ENCODE measurements at regions not wholly inside any gene's neighbourhood (a gene's known extent, or its start where the extent isn't known, plus 50 kb on each side); places are given as distances from the start of the nearest gene placed in this dataset.

DNA sequence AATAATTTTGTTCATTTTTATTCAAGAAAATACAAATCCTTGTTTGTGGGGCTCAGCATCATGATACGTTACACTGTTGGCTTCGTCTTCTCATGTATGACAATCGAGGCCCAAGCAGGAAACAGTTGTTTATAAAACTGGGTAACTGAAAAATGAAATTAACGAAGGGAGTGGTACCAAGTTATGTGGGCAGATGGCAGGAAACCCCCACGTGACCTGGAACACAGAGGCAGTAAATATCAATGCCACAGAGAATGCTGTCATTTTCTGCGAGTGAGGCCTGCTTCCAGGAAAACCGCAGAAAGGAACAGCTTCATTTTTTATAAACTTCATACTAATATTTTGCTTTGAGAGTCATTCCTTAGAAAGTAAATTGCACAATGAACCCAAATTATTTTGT, 201.0 kb upstream of the ADARB2 start:
- DNase-seq = no peak
- Mint-ChIP-seq H3K27me3 (ENCODE audit: low read depth) (no peaks in the 10 kb centered on the region), H3K4me1 (peaks cover 0 to under 1% of the 10 kb centered on the region in 2 experiments; a peak in 2 of 4 replicates), H3K27ac (no peak overlapping the region), H3K36me3 (ENCODE audit: insufficient read depth in 1 of 3, low read depth in 3 of 3) (no peaks in the 10 kb centered on the region), H3K9me3 (no peaks in the 10 kb centered on the region), H3K4me3 (no peak overlapping the region)
- no peak overlapping the region for H2BK120ac ChIP-seq (ENCODE audit: low read depth, low read length, poor library complexity, severe bottlenecking)
- no peak overlapping the region for H3K4ac ChIP-seq (ENCODE audit: low read depth, low read length)
- no peaks in the 10 kb centered on the region for H3K23me2 ChIP-seq (ENCODE audit: insufficient read length, low read depth, low read length, poor library complexity, severe bottlenecking)
- no peak for TF ChIP-seq CTCF (conservative IDR thresholded peaks at IDR 0.05)
- no peaks in the 10 kb centered on the region for H4K20me1 ChIP-seq (ENCODE audit: control insufficient read depth, insufficient read depth, insufficient read length)
- no peak overlapping the region for H3K4me2 ChIP-seq (ENCODE audit: insufficient read depth, insufficient read length, low read length)
- no CpG with 5 or more reads among the region's 7 CpGs for WGBS (ENCODE audit: extremely low coverage, insufficient read length, low lambda C conversion rate)
- H2AK5ac ChIP-seq (ENCODE audit: insufficient read length, low read length) = no peak overlapping the region
- H2BK15ac ChIP-seq (ENCODE audit: low read depth, low read length) = no peak overlapping the region
- no peak overlapping the region for H3K56ac ChIP-seq (ENCODE audit: insufficient read length, low read depth, low read length)
- no peaks in the 10 kb centered on the region for H3K79me2 ChIP-seq (ENCODE audit: insufficient read depth, low read length)
- H2BK5ac ChIP-seq (ENCODE audit: insufficient read length, low read length) = no peak overlapping the region
- no peak overlapping the region for H2BK20ac ChIP-seq (ENCODE audit: low read depth, low read length, poor library complexity, severe bottlenecking)
- no peak overlapping the region for H2AFZ ChIP-seq (ENCODE audit: low read length)
- H3K18ac ChIP-seq (ENCODE audit: insufficient read length, low read depth, low read length) = no peak overlapping the region
- H4K91ac ChIP-seq (ENCODE audit: insufficient read length, low read depth, low read length) = no peak overlapping the region
- H3K4me1 ChIP-seq (ENCODE audit: insufficient read depth, low read length) = no peaks in the 10 kb centered on the region
- H3K27me3 ChIP-seq (ENCODE audit: insufficient read depth, low read length) = no peaks in the 10 kb centered on the region
- H3K23ac ChIP-seq (ENCODE audit: insufficient read length, low read depth, low read length) = no peak overlapping the region
- no peak overlapping the region for H3K9ac ChIP-seq (ENCODE audit: extremely low read depth, insufficient read length, low read length)
- H3K27ac ChIP-seq (ENCODE audit: insufficient read length, low read depth, low read length) = no peak overlapping the region
- H3K9me3 ChIP-seq (ENCODE audit: control insufficient read depth, low read depth, low read length) = no peaks in the 10 kb centered on the region
- no peak overlapping the region for H3K14ac ChIP-seq (ENCODE audit: insufficient read depth, low read length)
- no peak overlapping the region for H4K8ac ChIP-seq (replicated peaks; ENCODE audit: insufficient read length, low read depth, low read length)
- no peak overlapping the region for H2BK12ac ChIP-seq (ENCODE audit: insufficient read length, low read depth, low read length)
- no peaks in the 10 kb centered on the region for H3K79me1 ChIP-seq (ENCODE audit: insufficient read depth, low read depth, low read length, poor library complexity, severe bottlenecking)
- H4K5ac ChIP-seq (ENCODE audit: insufficient read length, low read depth, low read length) = no peak overlapping the region
- no peak overlapping the region for H3T11ph ChIP-seq (ENCODE audit: low read length)
